Stimulated activated CD4-positive, alpha-beta T cell treated with anti-CD3 and anti-CD28 coated beads, Interleukin-15, amount 100 ng/mL, for 1 hour (primary cell): ENCODE measurements at regions not wholly inside any gene's neighbourhood (a gene's known extent, or its start where the extent isn't known, plus 50 kb on each side); places are given as distances from the start of the nearest gene placed in this dataset.

Source experiments
- DNase-seq, 2 donors: peaks; one replicate each; pipeline ENCODE4 v3.0.0-alpha.2; 2020; ENCODE audit warnings: low read depth in 1 of 2, low spot score in 1 of 2

- DNase-seq: no peak
Measured at GRCh38 chr11:32039149-32039548, 51.7 kb upstream of the RCN1 start.

GRCh38 chr11:32034680-32035079 lies 56.2 kb upstream of the RCN1 start:
- DNase-seq: no peak

GRCh38 chr11:32034149-32034548 lies 56.7 kb upstream of the RCN1 start:
- no peak for DNase-seq

- DNase-seq: no peak
Measured at GRCh38 chr11:32033491-32033890, 57.4 kb upstream of the RCN1 start.

GRCh38 chr11:32033067-32033466 lies 57.8 kb upstream of the RCN1 start:
- DNase-seq: no peak

- no peak for DNase-seq
Measured at GRCh38 chr11:32032478-32032877, 58.4 kb upstream of the RCN1 start.

- DNase-seq: no peak
Measured at GRCh38 chr11:32032052-32032451, 58.8 kb upstream of the RCN1 start.

GRCh38 chr11:32030875-32031503 lies 59.9 kb upstream of the RCN1 start:
- DNase-seq: no peak

GRCh38 chr11:32029721-32030120 lies 61.2 kb upstream of the RCN1 start:
- DNase-seq: no peak

- no peak for DNase-seq
Measured at GRCh38 chr11:32028201-32028600, 62.7 kb upstream of the RCN1 start.

- DNase-seq: no peak
Measured at GRCh38 chr11:32026766-32027165, 64.1 kb upstream of the RCN1 start.

- no peak for DNase-seq
Measured at GRCh38 chr11:32024948-32025347, 65.9 kb upstream of the RCN1 start.

GRCh38 chr11:32023370-32024305 lies 67.2 kb upstream of the RCN1 start:
- DNase-seq: no peak

GRCh38 chr11:32018672-32019071 lies 72.2 kb upstream of the RCN1 start:
- no peak for DNase-seq

GRCh38 chr11:32016111-32016510 lies 74.8 kb upstream of the RCN1 start:
- DNase-seq: no peak

- DNase-seq: no peak
Measured at GRCh38 chr11:32015427-32015826, 75.4 kb upstream of the RCN1 start.

GRCh38 chr11:32013603-32014002 lies 77.3 kb upstream of the RCN1 start:
- no peak for DNase-seq

- DNase-seq: no peak
Measured at GRCh38 chr11:32012049-32012448, 78.8 kb upstream of the RCN1 start.

GRCh38 chr11:32008880-32009551 lies 81.9 kb upstream of the RCN1 start:
- no peak for DNase-seq

- no peak for DNase-seq
Measured at GRCh38 chr11:32006799-32007388, 84.0 kb upstream of the RCN1 start.

GRCh38 chr11:32005786-32006416 lies 85.0 kb upstream of the RCN1 start:
- DNase-seq: no peak
